ENCODE measurements at regions not wholly inside any gene's neighbourhood (a gene's known extent, or its start where the extent isn't known, plus 50 kb on each side); places are given as distances from the start of the nearest gene placed in this dataset.

- no peak for TF ChIP-seq POLR2A (IDR thresholded peaks at IDR 0.05)
- TF ChIP-seq EP300 (IDR thresholded peaks at IDR 0.05) = no peak
- TF ChIP-seq POLR2AphosphoS5 (IDR thresholded peaks at IDR 0.05) = no peak
- TF ChIP-seq, protein P1, sequence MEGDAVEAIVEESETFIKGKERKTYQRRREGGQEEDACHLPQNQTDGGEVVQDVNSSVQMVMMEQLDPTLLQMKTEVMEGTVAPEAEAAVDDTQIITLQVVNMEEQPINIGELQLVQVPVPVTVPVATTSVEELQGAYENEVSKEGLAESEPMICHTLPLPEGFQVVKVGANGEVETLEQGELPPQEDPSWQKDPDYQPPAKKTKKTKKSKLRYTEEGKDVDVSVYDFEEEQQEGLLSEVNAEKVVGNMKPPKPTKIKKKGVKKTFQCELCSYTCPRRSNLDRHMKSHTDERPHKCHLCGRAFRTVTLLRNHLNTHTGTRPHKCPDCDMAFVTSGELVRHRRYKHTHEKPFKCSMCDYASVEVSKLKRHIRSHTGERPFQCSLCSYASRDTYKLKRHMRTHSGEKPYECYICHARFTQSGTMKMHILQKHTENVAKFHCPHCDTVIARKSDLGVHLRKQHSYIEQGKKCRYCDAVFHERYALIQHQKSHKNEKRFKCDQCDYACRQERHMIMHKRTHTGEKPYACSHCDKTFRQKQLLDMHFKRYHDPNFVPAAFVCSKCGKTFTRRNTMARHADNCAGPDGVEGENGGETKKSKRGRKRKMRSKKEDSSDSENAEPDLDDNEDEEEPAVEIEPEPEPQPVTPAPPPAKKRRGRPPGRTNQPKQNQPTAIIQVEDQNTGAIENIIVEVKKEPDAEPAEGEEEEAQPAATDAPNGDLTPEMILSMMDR (IDR thresholded peaks at IDR 0.05) = no peak
- intact Hi-C loops (cut with DNase I; ENCODE audit: low total_unique reads) = no loop called here
- no peaks in the 10 kb centered on the region for H3K27me3 ChIP-seq
- H3K9me3 ChIP-seq = no peaks in the 10 kb centered on the region
- no peak overlapping the region for H3K4me3 ChIP-seq
- 48 to 69% (median 60%) methylated on average over 5 of the region's 5 CpGs for WGBS, 5 donors
- peaks cover 0 to 12% (median 3%) of the 10 kb centered on the region in 4 donors for H3K4me1 ChIP-seq
- DNase-seq = peak in 1 of 2 donors; percentile 31
- H3K27ac ChIP-seq = peak overlapping the region in 1 of 5 donors; percentile 25
- no peaks in the 10 kb centered on the region for H3K36me3 ChIP-seq
These were observed 260.5 kb downstream of the MSX2 start for GRCh38 chr5:174984863-174985262.

GRCh38 chr5:174982485-174982884 lies 258.1 kb downstream of the MSX2 start:
- Histone ChIP-seq H3K4me1 (peaks cover 0 to 12% (median 3%) of the 10 kb centered on the region in 4 donors), H3K4me3 (no peak overlapping the region), H3K27ac (no peak overlapping the region), H3K27me3 (no peaks in the 10 kb centered on the region), H3K36me3 (no peaks in the 10 kb centered on the region), H3K9me3 (no peaks in the 10 kb centered on the region)
- no peak for DNase-seq
- TF ChIP-seq POLR2A (IDR thresholded peaks at IDR 0.05) = no peak
- TF ChIP-seq, protein P1 (IDR thresholded peaks at IDR 0.05) = no peak
- no peak for TF ChIP-seq POLR2AphosphoS5 (IDR thresholded peaks at IDR 0.05)
- TF ChIP-seq EP300 (IDR thresholded peaks at IDR 0.05) = no peak
- intact Hi-C loops (cut with DNase I; ENCODE audit: low total_unique reads) = no loop called here
- whole genome bisulfite sequencing, 5 donors = 49 to 69% (median 62%) methylated on average over 2 of the region's 2 CpGs

- H3K27me3 ChIP-seq = no peaks in the 10 kb centered on the region
- no peak overlapping the region for H3K4me3 ChIP-seq
- no peak for TF ChIP-seq POLR2A (IDR thresholded peaks at IDR 0.05)
- TF ChIP-seq EP300 (IDR thresholded peaks at IDR 0.05) = no peak
- no peak for TF ChIP-seq POLR2AphosphoS5 (IDR thresholded peaks at IDR 0.05)
- TF ChIP-seq, protein P1 (IDR thresholded peaks at IDR 0.05) = no peak
- peaks cover 0 to 12% (median 3%) of the 10 kb centered on the region in 4 donors for H3K4me1 ChIP-seq
- WGBS, 5 donors = 31 to 41% (median 35%) methylated on average over 6 of the region's 6 CpGs
- no peak for DNase-seq
- H3K36me3 ChIP-seq = no peaks in the 10 kb centered on the region
- no peak overlapping the region for H3K27ac ChIP-seq
- intact Hi-C loops (cut with DNase I; ENCODE audit: low total_unique reads) = no loop called here
- no peaks in the 10 kb centered on the region for H3K9me3 ChIP-seq
These were observed 257.0 kb downstream of the MSX2 start for GRCh38 chr5:174981416-174981815.

DNA sequence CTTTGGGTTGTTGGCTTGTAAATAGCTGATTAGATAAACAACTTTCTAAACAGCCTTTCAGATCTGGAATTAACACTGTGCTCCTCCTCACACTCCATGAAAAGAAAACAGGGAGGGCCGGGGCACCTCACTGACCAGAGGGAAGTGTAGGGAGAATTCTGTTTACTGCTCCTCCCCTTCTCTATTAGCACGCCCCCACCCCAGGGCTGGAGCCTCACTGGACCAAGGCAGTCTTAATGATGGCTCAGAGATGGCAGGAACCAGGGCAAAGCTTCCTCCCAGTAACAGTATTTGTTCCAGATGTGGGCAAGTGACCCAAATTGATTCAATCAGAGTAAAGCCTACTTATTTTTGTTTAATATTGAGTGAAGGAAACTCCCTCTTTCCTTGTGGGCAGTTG lies 256.6 kb downstream of the MSX2 start:
- no peaks in the 10 kb centered on the region for H3K9me3 ChIP-seq
- DNase-seq = no peak
- no peak overlapping the region for H3K27ac ChIP-seq
- intact Hi-C loops (cut with DNase I; ENCODE audit: low total_unique reads) = no loop called here
- peaks cover 0 to 12% (median 3%) of the 10 kb centered on the region in 4 donors for H3K4me1 ChIP-seq
- no peaks in the 10 kb centered on the region for H3K27me3 ChIP-seq
- TF ChIP-seq, protein P1 (IDR thresholded peaks at IDR 0.05) = no peak
- TF ChIP-seq POLR2AphosphoS5 (IDR thresholded peaks at IDR 0.05) (no peak), POLR2A (IDR thresholded peaks at IDR 0.05) (no peak), EP300 (IDR thresholded peaks at IDR 0.05) (no peak)
- H3K4me3 ChIP-seq = no peak overlapping the region
- no peaks in the 10 kb centered on the region for H3K36me3 ChIP-seq
- WGBS, 5 donors = 51 to 74% (median 67%) methylated on average over 2 of the region's 2 CpGs
